ENCODE measurements at regions not wholly inside any gene's neighbourhood (a gene's known extent, or its start where the extent isn't known, plus 50 kb on each side); places are given as distances from the start of the nearest gene placed in this dataset.

DNA sequence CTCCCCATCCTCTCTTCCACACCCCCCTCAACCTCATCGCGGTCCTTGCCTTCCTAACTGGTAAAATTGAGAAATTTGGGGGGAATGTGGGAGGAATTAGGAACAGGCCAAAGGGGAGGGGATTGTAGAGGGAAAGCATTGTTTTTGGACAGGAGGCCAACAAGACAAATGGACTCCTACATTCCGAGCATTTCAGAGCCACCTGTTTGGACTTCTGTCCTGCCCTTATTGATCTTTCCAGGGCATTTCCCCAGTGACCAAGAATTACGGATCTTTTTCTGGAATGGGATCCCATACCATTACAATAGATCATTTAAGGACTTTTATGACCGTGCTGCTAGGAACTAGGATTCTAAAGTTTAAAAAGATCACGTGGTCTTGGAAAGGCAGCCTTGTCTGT is 221.3 kb upstream of the ASIC2 start:
- DNase-seq (ENCODE audit: low read depth): no peak

DNA sequence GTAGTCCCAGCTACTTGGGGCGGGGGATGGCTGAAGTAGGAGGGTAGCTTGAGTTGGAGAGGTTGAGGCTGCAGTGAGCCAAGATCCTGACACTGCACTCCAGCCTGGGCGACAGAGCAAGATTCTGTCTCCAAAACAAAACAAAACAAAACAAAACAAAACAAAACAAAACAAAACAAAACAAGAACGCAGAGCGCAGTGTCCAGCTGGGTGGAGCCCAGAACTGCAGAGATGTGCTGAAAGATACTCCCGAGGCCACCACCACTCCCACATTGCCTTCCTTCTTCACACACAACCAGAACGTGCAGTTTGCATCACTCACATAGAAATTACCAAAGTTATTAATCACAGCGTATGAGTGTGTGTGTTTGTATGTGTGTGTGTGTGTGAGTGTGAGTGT is 222.9 kb upstream of the ASIC2 start:
- DNase-seq (ENCODE audit: low read depth): no peak

DNA sequence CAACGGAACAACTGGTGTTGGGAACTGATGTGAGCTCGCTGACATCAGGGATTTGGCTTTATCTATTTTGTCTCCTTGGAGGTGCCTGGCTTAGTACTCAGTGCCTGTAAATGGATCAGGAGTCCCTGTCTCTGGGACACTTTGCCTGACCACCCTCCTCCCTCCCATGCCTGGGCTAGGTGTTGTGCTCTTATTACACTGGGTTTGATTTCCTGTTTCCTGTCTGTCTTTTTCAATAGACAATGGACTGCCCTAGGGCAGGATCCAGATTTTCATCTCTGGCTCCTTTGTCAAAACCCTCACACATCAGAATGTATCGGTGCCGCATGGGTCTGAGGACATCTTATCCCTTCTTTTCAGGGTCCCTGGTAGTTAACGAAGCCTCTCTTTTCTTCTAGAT is 223.6 kb upstream of the ASIC2 start:
- no peak for DNase-seq (ENCODE audit: low read depth)

DNA sequence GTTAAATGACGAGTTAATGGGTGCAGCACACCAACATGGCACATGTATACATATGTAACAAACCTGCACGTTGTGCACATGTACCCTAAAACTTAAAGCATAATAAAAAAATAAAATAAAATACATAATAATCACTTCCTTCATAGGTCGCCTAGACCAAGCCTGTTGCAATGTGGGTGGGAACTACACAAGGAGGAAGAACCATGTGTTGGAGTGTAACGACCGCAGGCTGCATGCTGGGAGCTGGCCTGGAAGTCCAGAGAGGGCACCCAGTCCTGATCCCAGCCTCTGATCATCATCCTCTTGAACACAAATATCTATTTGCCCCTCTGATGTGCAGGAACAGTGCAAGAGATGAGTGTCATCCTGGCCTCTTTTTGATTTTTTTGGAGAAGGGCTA is 224.7 kb upstream of the ASIC2 start:
- no peak for DNase-seq (ENCODE audit: low read depth)

DNA sequence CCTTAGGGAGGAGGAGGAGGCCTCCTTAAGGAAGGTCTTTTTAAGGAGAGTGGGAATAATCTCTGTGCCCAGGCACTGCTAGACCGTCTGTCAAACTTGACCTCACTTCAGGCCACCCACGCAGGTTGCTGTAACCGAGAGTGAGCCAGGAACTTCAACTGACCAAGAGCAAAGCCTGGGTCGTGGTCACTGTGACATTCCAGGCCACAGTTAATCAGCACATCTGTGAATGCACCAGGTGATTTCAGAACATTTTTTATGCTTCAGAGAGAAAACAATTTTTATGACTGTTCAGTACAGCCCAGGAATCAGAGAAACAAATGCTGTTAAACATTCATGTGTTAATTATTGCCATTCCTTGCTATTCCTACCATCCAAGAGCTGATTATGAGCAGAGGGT is 226.6 kb upstream of the ASIC2 start:
- no peak for DNase-seq (ENCODE audit: low read depth)

DNA sequence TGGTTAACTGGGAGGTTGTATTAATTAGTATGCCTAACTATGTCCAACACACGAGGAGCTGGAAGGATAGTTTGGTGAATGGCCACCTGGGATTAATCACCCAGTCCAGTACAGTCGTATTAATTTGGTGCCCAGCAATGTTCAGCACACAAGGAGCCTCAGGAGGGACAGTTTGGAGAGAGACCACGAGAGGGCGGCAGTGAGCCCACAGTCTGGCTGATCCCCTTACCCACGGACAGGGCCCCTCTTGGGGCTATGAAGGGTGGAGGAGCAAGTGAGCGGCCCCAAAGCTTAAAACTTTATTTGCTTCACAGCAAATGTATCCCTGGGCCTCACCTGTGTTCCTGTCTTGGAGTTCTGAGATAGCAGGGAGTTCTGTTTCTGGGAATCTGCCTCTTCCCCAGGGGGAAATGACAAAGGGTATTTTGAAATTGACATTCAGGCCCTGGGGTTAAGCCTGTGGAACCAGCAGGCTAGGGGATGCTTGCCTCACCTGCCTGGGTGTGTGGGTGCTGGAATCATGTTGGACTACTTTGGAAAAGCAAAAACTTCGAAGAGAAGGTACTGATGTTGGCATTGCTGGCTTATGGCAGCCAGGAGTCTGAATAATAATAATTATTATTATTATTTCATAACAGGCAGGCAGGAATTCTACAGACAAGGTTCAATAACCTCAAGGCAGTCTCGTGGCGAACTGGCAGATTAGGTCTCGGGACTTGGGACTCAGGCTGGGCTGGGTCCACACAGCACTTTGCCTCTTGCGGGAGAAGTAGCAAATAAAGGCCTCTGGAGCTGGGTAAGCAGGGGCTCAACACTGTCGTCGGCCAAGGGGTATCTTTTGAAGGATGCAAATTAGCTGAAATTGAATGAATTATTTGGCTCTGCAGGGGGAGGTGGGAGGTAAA is 227.6 kb upstream of the ASIC2 start:
- no peak for DNase-seq (ENCODE audit: low read depth)

DNA sequence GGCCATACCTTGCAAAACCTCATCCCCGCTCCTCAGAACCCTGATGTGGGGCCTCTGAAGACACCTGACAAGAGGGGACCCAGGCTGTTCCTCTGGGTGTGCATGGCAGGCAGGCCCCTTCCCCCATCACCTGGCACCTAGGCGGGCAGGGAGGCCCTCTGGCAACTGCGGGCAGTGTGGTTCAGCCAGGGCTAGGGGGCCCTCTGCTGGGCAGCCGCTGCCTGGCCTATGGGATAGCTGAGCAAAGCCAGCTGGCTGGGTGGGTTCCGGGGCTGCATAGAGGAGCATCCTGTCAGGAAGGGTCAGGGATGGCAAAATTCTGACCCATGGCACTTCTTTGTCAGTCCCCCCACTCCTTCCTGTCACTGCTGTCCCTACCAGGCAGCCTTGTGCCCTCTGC is 228.7 kb upstream of the ASIC2 start:
- no peak for DNase-seq (ENCODE audit: low read depth)

DNA sequence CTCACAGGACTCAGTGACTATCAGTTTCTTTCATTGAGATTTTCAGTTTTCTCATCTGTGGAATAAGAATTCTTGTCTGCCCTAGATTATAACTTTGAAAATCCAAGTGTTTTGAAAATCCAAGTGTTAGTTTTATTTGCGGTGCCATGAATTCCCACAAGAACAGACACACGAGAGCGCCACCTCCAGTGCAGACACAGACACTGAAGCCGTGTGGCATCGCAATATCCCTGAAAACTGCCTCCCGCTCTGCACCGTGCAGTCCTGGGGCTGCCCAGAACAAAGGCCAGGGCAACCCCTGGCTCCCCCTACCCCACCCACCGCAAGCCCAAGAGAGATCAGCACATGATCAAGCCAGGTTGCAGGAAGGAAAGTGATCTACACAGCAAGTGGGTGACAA is 229.5 kb upstream of the ASIC2 start:
- DNase-seq (ENCODE audit: low read depth): no peak

DNA sequence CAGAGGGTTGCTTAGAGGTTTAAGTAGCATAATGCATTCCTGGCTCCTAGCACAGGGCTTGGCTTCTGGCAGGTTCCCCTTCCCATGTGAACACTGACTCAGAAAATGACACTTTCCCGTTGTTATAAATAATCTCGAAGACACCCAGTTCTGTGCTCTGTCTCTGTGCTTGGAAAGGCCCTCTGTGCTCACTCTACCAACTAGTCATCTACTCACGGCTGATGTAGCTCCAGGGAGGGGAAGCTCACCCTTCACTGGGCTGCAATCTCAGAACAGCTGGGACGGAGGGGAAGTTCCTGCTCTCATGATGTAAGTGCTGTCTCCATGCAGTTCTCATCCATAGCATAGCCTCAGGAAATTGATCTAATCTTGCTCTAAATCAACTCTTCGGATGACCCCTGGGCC is 230.5 kb upstream of the ASIC2 start:
- DNase-seq (ENCODE audit: low read depth): no peak

DNA sequence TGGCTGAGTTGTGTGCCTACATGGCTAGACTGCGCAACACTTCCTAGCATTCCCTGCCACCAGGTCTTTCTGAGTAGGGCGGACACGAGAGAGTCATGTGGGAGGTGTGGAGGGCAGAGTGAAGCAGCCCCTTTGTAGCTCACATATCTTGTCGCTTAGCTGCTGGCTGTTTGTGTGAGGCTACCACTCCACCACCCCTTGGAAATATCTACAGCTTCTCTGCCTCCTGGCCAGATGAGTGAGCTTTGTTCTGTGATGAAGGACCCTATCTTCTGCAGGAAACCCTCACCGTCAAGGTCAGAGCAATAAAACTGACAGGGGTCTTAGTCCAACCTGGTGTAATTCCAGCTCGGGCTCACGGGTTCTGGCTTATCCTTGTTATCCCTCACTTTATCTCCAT is 232.1 kb upstream of the ASIC2 start:
- DNase-seq (ENCODE audit: low read depth): no peak

DNA sequence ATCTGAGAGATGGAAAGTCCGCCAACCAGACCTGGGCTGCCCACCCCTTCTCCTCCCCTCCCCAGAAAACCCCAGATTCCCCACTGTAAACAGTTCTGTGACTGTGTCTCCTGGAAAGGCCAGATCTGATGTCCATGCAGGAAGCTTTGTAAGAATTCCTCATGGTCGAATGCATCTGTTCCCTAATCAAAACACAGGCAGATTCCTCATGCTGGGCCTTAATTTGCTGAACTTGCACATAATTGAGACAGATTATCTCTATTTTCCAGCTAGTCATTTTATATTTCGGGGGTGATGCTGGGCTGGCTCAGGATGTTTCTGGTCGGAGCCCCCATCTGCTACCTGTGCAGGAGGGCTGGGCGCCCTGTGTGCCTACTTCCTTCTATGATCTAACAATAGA is 233.6 kb upstream of the ASIC2 start:
- no peak for DNase-seq (ENCODE audit: low read depth)

DNA sequence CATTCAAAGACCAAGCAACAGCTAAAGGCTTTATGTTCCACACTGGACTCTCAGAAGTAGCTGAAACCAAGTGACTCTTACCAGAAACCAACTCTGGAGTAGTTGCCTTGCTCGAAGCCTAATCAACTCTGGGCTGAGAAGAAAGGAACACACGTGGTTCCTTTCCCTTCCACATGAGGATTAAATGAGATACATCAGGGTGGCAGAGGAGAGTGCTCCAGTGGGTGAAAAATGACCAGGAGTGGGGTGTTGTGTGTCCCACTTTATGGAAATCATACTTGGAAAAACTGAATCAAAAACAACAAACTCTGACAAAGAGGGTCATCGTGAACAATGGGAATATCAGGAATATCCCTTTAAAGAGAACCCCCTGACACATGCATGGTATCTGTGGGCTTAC is 234.2 kb upstream of the ASIC2 start:
- no peak for DNase-seq (ENCODE audit: low read depth)

DNA sequence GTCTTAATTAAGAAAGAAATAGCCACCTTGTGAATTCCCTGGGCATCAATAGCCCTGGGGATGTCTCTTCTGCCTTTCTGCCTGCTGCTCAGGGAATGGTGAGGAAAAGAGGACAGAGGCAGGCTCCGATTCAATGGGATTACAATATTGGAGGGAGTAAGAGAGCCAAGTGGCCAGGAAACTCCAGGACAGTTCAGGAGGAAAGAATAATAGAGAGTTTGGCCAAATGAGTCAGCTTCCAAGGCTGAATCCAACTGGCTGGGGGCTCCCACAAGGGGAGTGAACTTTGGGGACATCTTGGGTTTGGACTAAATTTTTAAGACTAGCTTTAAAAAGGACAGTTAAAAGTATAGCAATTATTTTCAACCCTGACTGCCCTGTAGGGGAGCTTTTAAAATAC is 235.8 kb upstream of the ASIC2 start:
- DNase-seq (ENCODE audit: low read depth): no peak

DNA sequence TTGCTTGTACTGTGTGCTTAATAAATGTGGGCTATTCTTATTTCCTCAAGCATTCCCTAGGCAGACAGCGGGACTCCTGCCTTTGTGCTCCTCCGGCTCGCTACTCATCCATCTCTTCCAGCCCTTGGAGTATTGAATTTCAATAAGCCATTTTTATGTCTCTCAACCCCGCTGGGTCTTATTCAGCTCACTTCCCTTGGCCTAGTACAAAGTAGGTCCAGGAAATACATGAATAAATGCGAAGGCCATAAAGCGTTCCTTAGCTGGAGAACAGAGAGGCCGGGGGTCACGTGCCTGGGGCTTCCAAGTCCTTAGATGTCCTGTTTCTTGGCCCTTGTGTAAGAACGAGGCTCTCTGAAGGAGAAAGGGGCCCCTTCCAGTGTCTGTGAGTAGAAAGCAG is 236.7 kb upstream of the ASIC2 start:
- no peak for DNase-seq (ENCODE audit: low read depth)

DNA sequence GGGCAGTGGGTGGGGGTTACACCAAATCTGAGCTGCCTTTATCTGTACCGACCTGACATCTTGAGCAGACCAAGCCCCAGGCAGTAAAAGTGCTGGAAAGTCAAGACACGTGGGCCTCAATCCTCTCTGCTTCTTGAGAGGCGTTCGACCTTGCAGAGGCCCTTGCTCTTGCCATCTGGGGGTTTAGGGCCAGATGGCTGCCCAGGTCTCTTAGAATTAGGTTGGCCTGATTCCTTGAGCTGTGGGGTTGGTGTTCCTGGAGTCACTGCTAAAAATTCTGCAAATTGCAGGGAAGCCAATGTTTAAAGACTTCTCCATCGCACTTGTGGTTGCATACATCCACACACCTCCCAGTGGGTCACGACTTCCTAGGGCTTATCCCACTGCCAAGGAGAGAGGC is 238.2 kb upstream of the ASIC2 start:
- DNase-seq (ENCODE audit: low read depth): no peak

DNA sequence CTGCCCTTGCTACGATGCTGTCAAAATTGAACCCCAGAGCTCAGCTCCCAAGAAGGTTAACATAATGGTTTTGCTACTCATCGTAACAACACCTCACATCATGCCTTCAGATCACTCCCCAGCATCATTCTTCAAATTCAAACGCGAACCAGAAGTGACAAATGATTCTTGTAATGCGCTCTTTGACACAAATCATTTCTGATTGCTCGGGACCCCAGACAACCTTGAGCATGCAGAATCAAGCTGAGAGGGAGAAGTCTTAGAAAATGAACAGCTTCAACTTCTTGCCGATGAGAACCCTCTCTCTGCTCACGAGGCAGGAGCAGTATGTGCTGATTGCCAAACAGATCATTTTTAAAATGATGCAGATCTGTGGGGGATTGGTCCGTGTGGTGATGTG is 241.0 kb upstream of the ASIC2 start:
- no peak for DNase-seq (ENCODE audit: low read depth)

DNA sequence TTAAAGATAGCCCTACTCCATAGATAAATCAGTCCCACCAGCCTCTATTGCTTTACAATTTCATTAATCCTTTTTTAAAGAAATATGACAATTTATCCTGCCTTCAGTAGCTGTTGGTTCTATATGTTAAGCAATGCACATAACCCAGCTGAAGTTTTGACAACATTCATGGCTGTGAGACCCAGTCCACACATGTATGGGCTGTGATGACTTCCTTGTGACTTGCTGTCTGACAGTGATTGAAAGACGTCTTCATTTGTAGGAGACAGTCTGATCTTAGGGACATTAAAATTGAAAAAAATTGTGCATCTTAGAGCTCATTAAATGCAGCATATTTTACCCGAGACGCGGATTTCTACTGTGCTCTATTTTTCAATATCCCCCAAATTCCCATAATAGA is 252.0 kb upstream of the ASIC2 start:
- no peak for DNase-seq (ENCODE audit: low read depth)

DNA sequence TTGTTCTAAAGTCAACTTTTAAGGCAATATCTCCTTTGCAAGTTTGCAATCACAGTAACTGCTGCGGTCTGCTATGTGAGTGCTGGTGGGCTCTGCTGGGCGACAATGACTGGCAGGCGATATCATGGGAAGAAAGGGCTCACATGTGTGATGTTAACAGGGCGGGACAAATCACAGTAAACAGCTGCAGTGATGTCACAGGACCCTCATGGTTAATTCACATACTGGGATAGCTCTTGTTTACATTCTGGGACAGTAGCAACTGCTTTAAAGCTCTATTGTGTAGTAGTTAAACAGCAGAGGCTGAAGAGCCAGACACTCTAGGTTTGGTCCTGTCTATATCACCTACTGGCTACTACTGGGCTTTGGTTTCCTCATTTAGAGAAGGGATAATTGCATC is 257.2 kb upstream of the ASIC2 start:
- DNase-seq (ENCODE audit: low read depth): no peak

DNA sequence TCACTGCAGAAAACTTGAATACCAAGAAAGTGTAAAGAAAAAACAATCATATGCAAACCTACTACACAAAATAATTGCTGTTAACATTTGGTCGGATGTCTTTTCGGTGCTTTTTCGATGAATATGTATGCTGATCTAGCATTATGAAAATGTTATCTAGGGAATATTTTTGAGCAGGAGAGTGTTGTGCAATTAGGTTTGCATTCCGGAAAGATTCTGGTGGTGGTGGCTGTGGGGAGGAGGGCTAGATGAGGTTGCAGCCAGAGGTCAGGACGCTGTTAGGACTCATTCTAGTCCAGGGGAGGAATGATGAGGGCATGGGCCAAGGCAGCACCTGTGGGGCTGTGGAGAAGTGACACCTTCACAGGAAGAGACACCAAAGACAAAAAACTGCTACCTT is 258.0 kb upstream of the ASIC2 start:
- DNase-seq (ENCODE audit: low read depth): no peak

DNA sequence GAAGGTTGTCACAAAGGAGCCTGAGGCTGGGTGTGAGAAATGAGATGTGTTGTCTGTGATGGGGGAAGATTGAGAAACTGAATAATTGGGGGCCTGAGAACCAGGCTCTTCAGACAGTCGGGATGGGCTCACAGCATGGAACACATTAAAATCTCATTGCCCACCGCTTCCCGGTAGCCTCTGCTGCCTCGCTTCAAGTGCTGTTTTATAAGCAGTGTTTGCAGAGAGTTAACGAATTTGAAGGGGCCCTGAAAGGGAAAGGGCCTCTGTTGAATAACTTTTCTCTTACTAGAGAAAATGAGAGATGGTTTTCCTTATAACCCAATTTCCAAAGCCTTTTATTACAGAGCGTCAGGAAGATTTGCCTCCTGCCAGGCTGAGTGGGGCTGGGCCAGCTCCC is 258.8 kb upstream of the ASIC2 start:
- DNase-seq (ENCODE audit: low read depth): no peak

DNA sequence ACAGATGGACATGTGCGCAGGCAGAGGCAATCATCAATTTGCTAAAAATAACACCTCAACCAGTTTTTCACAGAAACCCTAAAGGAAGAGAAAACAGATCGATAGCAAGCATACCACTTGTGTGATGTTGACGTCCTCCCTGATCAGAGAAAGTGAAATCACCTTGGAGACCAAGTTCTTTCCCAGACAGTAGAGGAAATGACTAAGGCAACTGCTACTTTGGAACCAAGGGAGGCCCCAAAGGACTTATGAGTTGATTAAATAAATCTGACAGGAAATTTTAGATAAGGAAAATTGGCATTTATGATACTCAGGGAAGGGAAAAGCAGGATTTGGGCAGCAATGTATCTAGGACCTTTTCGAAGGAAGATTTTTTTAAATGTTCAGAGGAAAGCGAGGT is 267.1 kb upstream of the ASIC2 start:
- DNase-seq (ENCODE audit: low read depth): peak; percentile 53

DNA sequence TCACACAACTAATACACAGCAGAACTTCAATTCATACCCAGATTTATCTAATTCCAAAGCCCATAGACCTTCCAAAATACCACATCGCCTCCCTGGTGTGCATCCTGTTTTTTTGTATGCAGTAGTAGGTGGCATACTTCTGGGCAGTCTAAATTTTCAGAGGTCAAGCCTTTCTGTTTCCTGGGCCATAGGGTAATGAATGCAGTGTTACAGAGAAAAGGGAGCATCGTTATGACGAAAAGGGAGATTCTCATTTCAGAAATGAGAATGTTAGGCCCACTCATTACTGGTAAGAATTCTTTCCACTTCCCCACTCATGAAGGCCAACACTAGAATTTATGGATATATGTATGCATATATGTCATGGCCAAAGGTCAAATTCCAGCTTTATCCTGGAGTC is 267.8 kb upstream of the ASIC2 start:
- no peak for DNase-seq (ENCODE audit: low read depth)

DNA sequence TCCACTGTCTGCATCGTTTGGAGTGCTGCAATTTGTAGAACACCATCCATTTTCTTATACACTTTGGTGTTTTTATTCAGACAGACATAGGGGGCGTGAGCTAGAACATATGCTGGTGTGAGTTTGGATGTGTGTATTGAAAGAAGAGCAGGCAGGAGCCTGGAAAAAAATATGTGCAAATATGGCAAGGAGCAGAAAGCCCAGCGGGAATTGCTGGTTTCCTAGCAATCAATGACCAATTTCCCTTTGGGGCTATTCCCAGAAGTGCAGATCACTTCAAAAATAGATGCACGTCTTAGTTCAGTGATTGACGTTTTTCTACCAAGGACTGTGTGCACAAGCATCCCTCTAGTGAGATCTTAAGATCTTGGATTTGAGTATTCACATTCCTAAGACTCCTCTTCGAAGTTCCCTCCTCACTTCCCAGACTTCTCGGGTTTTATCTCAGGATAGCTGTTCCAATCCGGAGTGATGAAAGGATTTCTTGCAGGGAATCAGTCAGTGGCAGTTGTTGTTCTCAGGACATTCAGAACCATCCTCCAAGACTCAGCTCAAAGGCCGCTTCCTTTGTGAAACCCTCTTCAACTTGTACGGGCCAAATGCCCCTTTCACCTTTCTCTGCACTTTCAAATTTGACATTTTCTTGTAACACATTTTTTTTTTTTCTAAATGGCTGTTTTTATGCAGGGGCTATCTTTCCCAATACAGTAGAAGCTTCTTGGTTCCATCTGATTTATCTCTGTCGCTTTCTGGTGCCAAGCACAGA is 268.7 kb upstream of the ASIC2 start:
- no peak for DNase-seq (ENCODE audit: low read depth)

All from M059J (cell line).